Gastrocnemius medialis (tissue), 4 donors: ENCODE measurements at regions not wholly inside any gene's neighbourhood (a gene's known extent, or its start where the extent isn't known, plus 50 kb on each side); places are given as distances from the start of the nearest gene placed in this dataset.

ENCODE experiments used
- CTCF ChIP-seq, 5 experiments: fragments of 450-650 bp in 3 of 5; fragments of 200-600 bp in 2 of 5; sonication (generic) in 2 of 5; IDR thresholded peaks in 4 of 5; conservative IDR thresholded peaks in 1 of 5; 1 replicate in 4 of 5; 2 replicates in 1 of 5; pipeline ENCODE4 v1.5.1; 2016 to 2019; ENCODE audit warnings: antibody characterized with exemption in 5 of 5, mild to moderate bottlenecking in 3 of 5, moderate library complexity in 3 of 5
- POLR2A ChIP-seq, 2 donors: fragments of 450-650 bp; IDR thresholded peaks; one replicate each; pipeline ENCODE4 v1.6.1; 2017; ENCODE audit warnings: antibody characterized with exemption in 2 of 2, mild to moderate bottlenecking in 2 of 2, moderate library complexity in 2 of 2

GRCh38 chr17:79341816-79342215 lies 267.2 kb downstream of the ENGASE start:
- no peak for TF ChIP-seq CTCF (IDR thresholded peaks at IDR 0.05 in 4 of 5, conservative IDR thresholded peaks at IDR 0.05 in 1 of 5)
- no peak for TF ChIP-seq POLR2A (IDR thresholded peaks at IDR 0.05)
